Fibroblast of lung (primary cell): ENCODE measurements at regions not wholly inside any gene's neighbourhood (a gene's known extent, or its start where the extent isn't known, plus 50 kb on each side); places are given as distances from the start of the nearest gene placed in this dataset.

Source experiments
- DNase-seq, 2 donors: peaks; one replicate each; pipeline versions ENCODE4 v3.0.0 to v3.0.0-alpha.2; 2010; ENCODE audit warnings: low read depth in 2 of 2
- H2AFZ ChIP-seq: 2 replicates; pipeline ENCODE4 v1.5.1; 2012; ENCODE audit warnings: low read length, control low read depth, inconsistent platforms
- H3K27ac ChIP-seq: 2 replicates; pipeline ENCODE4 v1.5.1; 2011; ENCODE audit warnings: low read length, control low read depth; ENCODE audit not compliant: insufficient read depth
- H3K27me3 ChIP-seq: 2 replicates; pipeline ENCODE4 v1.5.1; 2011; ENCODE audit warnings: mild to moderate bottlenecking, low read length; ENCODE audit not compliant: control insufficient read depth, insufficient read depth
- H3K36me3 ChIP-seq: 2 replicates; pipeline ENCODE4 v1.5.1; 2011; ENCODE audit warnings: low read length; ENCODE audit not compliant: control insufficient read depth, insufficient read depth
- H3K4me1 ChIP-seq: 2 replicates; pipeline ENCODE4 v1.5.1; 2011; ENCODE audit warnings: low read length; ENCODE audit not compliant: control insufficient read depth, insufficient read depth; ENCODE audit errors: extremely low read depth
- H3K4me2 ChIP-seq: 2 replicates; pipeline ENCODE4 v1.5.1; 2011; ENCODE audit warnings: low read length, control low read depth; ENCODE audit not compliant: insufficient read depth; ENCODE audit errors: extremely low read depth
- H3K4me3 ChIP-seq, 4 experiments: fragments of 200-600 bp in 1 of 4; sonication (generic) in 1 of 4; replicated peaks in 1 of 4; 2 replicates each; pipeline ENCODE4 v1.5.1; 2011 to 2016; ENCODE audit warnings: low read length in 4 of 4, low read depth in 3 of 4, mild to moderate bottlenecking in 3 of 4, control low read depth in 2 of 4, inconsistent platforms in 1 of 4, mixed read lengths in 1 of 4; ENCODE audit not compliant: insufficient read depth in 1 of 4; ENCODE audit errors: control extremely low read depth in 1 of 4
- H3K79me2 ChIP-seq: 2 replicates; pipeline ENCODE4 v1.5.1; 2012; ENCODE audit warnings: mild to moderate bottlenecking, low read length, inconsistent platforms; ENCODE audit not compliant: control insufficient read depth, insufficient read depth
- H3K9ac ChIP-seq: 2 replicates; pipeline ENCODE4 v1.5.1; 2011; ENCODE audit warnings: mild to moderate bottlenecking, low read length, control low read depth; ENCODE audit not compliant: insufficient read depth
- H3K9me3 ChIP-seq: 2 replicates; pipeline ENCODE4 v1.5.1; 2012; ENCODE audit warnings: low read depth, low read length; ENCODE audit not compliant: control insufficient read depth, insufficient read depth
- H4K20me1 ChIP-seq: 2 replicates; pipeline ENCODE4 v1.5.1; 2011; ENCODE audit warnings: low read length; ENCODE audit not compliant: control insufficient read depth, insufficient read depth; ENCODE audit errors: extremely low read depth
- EZH2 ChIP-seq: IDR thresholded peaks from 2 replicates; pipeline ENCODE4 v1.5.1; 2012; ENCODE audit warnings: low read length, control low read depth, mild to moderate bottlenecking; ENCODE audit errors: missing control alignments
- TF ChIP-seq, protein P1 (sequence below), 2 donors: IDR thresholded peaks in 1 of 2; conservative IDR thresholded peaks in 1 of 2; 1 replicate in 1 of 2; 2 replicates in 1 of 2; pipeline ENCODE4 v1.5.1; 2011 to 2012; ENCODE audit warnings: low read length in 2 of 2, control low read depth in 1 of 2, inconsistent platforms in 1 of 2, low read depth in 1 of 2, mild to moderate bottlenecking in 1 of 2

DNA sequence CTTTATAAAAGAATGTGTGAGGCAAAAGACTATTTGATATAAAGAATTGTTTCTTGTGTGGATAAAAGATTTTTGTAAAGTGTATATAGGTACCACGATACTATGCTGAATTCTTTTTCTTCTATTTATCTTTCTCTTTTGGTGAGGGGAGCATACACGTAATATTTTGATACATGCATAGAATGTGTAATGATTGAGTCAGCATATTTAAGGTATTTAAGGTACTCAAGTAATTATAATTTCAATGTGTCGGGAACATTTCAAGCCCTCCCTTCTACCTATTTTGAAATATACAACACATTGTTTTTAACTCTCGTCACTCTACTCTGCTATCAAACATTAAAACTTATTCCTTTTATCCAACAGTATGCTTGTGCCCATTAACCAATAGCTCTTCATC lies 1221.6 kb upstream of the PHF14 start:
- no peak overlapping the region for H2AFZ ChIP-seq
- H3K4me1 ChIP-seq, result no peaks in the 10 kb centered on the region
- H3K27me3 ChIP-seq, result no peaks in the 10 kb centered on the region
- no peaks in the 10 kb centered on the region for H3K9me3 ChIP-seq
- H3K9ac ChIP-seq, result no peak overlapping the region
- no peaks in the 10 kb centered on the region for H4K20me1 ChIP-seq
- no peaks in the 10 kb centered on the region for H3K79me2 ChIP-seq
- H3K4me2 ChIP-seq, result no peak overlapping the region
- no peak overlapping the region for H3K4me3 ChIP-seq
- no peaks in the 10 kb centered on the region for H3K36me3 ChIP-seq
- TF ChIP-seq, protein P1, sequence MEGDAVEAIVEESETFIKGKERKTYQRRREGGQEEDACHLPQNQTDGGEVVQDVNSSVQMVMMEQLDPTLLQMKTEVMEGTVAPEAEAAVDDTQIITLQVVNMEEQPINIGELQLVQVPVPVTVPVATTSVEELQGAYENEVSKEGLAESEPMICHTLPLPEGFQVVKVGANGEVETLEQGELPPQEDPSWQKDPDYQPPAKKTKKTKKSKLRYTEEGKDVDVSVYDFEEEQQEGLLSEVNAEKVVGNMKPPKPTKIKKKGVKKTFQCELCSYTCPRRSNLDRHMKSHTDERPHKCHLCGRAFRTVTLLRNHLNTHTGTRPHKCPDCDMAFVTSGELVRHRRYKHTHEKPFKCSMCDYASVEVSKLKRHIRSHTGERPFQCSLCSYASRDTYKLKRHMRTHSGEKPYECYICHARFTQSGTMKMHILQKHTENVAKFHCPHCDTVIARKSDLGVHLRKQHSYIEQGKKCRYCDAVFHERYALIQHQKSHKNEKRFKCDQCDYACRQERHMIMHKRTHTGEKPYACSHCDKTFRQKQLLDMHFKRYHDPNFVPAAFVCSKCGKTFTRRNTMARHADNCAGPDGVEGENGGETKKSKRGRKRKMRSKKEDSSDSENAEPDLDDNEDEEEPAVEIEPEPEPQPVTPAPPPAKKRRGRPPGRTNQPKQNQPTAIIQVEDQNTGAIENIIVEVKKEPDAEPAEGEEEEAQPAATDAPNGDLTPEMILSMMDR (conservative IDR thresholded peaks at IDR 0.05 in 1 of 2, IDR thresholded peaks at IDR 0.05 in 1 of 2; ENCODE audit: low read depth in 1 of 2, low read length in 2 of 2), result no peak
- no peak for TF ChIP-seq EZH2
- H3K27ac ChIP-seq, result no peak overlapping the region
- no peak for DNase-seq

- Histone ChIP-seq H3K4me2 (no peak overlapping the region), H4K20me1 (no peaks in the 10 kb centered on the region), H3K36me3 (no peaks in the 10 kb centered on the region), H3K27me3 (no peaks in the 10 kb centered on the region), H3K4me3 (no peak overlapping the region), H2AFZ (no peak overlapping the region), H3K27ac (no peak overlapping the region), H3K79me2 (no peaks in the 10 kb centered on the region), H3K9ac (no peak overlapping the region), H3K4me1 (no peaks in the 10 kb centered on the region), H3K9me3 (no peaks in the 10 kb centered on the region)
- no peak for DNase-seq
- TF ChIP-seq, protein P1 (conservative IDR thresholded peaks at IDR 0.05 in 1 of 2, IDR thresholded peaks at IDR 0.05 in 1 of 2; ENCODE audit: low read depth in 1 of 2, low read length in 2 of 2), result no peak
- TF ChIP-seq EZH2, result no peak
Measured at GRCh38 chr7:9761224-9761623, 1212.4 kb upstream of the PHF14 start.

- TF ChIP-seq, protein P1 (conservative IDR thresholded peaks at IDR 0.05 in 1 of 2, IDR thresholded peaks at IDR 0.05 in 1 of 2; ENCODE audit: low read depth in 1 of 2, low read length in 2 of 2), result no peak
- TF ChIP-seq EZH2, result no peak
- DNase-seq, result no peak
- Histone ChIP-seq H3K36me3 (no peaks in the 10 kb centered on the region), H3K9me3 (no peaks in the 10 kb centered on the region), H4K20me1 (no peaks in the 10 kb centered on the region), H3K27me3 (no peaks in the 10 kb centered on the region), H2AFZ (no peak overlapping the region), H3K4me1 (no peaks in the 10 kb centered on the region), H3K4me3 (no peak overlapping the region), H3K9ac (no peak overlapping the region), H3K4me2 (no peak overlapping the region), H3K79me2 (no peaks in the 10 kb centered on the region), H3K27ac (no peak overlapping the region)
Measured at GRCh38 chr7:9776900-9777299, 1196.8 kb upstream of the PHF14 start.
